GM19023 (cell line): ENCODE measurements at regions not wholly inside any gene's neighbourhood (a gene's known extent, or its start where the extent isn't known, plus 50 kb on each side); places are given as distances from the start of the nearest gene placed in this dataset.

ENCODE experiments used
- ATAC-seq: cut with Tn5 transposase; IDR thresholded peaks from one replicate; pipeline ENCODE4 v1.9.1; 2021; ENCODE audit warnings: mild to moderate bottlenecking, moderate library complexity; ENCODE audit not compliant: unreplicated experiment

DNA sequence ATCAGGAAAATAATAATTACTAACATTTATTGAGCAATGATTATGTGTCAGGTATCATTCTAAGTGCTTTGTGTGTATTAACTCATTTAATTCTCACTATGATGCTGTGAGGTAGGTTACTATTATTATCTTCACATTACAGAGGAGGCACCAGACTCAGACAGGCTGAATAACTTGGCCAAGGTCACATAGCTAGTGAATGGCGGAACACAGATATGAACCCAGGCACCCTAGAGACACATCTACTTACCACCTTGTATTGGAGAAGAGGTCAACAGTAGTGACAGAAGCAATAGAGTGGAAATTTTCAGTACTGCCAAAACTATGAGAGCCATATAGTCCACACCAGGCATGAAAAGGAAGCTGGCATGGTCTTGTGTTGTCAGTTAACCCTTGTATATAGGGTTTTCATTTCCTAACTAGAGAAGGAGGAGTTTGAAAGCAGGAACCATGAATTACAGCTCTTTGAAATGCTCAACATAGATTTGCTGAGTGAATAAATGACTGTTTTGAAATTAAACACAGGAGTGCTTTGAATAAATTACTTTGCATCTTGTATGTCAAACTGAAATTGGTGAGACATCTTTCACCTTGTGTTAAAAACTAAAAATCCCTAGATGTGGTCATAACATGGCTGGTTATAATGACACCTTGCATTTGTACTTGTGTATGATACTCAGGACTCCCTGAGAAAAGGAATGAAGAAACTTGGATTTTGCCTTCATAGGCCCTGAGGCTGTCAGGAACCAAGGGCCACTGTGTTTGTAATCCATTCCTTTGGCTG, 71.8 kb downstream of the RTL9 start:
- no peak for ATAC-seq

DNA sequence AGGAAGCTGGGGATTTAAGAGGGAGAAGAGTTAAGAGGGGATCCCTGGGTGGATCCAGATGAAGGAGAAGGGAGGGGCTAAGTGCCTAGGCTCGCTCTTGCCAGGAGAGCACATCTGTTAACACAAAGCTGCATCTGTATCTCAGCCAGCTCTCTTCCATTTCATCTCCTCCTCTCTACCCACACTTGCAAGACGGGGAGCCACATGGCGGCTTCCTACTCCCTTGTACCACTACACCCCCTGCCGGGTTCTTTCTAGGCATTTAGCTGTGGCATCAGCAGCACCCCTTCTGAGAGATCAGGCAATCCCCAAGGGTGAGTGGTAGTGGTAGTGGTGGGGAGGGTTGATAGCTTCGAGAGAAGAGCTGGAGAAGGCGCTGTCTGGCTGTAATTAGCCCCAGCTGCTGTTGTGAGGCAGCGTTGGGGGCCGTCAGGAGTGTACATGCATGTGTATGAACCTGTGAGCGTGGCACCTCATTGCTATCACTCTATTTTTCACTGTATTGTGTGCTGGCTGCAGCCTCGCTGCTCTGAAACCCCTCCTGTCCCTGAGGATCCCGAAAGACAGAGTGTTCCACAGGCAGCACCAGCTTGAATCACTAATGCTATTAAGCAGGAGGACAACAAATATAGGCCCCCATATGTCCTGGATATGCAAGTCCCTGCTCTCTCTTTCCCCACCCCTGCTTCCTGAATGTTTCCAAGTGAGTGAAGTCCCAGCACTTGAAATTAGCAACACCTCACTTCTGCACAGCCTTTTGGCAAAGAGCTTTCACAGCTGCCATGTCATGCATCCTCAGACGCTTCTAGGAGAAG, 73.7 kb downstream of the RTL9 start:
- ATAC-seq, result no peak

DNA sequence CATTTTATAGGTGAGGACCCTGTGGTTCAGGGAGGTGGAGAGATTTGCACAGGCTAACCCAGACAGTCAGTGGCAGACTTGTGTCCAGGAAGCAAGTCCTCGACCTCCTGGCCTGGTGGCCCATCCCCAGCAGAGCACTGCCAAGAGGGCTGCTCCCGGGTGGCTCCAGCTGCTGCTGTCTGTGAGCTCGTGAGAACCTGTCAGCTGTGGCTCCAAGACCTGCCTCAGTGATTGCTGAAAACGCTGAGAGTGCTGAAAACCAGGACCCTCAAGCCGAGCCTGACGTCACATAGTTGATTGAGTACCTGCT, 74.2 kb downstream of the RTL9 start:
- ATAC-seq, result no peak

DNA sequence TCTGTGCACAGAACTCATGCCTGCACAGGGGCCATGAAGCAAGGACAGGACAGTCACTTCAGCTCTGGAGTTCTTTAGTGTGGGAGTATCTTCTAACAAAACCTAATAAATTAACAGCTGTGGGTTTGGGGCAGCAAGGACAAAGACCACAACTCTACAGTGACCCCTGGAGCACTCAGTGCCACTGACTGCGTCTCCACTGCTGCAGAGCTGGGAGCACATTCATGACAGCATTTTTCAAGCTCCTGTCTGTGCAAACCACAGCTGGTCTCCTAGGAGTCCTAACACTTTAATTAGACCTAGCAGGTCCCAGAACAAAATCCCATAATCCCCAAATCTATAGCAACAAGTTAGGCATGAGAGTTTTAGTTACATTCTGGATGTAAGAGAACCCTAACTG, 76.5 kb downstream of the RTL9 start:
- ATAC-seq, result no peak

DNA sequence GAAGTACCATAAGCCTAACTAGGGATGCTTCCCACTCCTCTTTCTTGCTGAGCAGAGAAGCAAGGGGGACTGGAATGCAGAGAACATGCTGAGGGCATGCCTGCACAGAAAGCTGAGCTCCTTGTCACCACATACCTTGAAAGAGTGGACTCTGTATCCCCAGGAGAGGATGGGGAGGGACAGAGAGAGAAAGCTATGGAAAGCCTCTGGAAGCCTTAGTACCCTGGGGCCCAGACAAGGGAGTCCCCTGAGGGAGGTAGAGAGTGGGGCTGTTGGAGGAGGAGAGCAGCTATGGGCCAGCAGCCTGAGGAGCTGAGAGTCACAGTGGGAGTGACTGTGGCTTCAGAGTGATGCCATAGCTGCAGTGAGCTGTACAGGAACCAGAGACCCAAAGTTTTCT, 77.9 kb downstream of the RTL9 start:
- ATAC-seq, result no peak

DNA sequence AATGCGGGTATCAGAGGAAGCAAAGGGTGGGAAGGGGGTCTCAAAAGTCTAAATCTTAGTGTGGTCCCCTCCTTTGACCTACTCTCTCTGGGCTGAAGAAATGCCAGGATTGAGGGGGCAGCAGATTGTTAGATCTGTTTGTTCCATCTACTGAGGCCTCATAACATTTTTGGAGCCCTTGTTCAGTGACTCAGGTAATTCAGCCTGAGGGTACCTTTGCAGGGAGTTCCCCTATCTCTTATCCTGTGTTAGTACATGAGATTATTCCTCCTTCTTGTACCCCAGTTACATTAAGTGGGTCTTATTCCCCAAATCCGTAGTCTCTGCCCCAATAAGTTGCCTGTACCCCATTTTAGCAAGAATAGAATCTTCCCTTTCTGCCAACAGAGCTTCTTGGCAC, 79.0 kb downstream of the RTL9 start:
- ATAC-seq, result no peak

DNA sequence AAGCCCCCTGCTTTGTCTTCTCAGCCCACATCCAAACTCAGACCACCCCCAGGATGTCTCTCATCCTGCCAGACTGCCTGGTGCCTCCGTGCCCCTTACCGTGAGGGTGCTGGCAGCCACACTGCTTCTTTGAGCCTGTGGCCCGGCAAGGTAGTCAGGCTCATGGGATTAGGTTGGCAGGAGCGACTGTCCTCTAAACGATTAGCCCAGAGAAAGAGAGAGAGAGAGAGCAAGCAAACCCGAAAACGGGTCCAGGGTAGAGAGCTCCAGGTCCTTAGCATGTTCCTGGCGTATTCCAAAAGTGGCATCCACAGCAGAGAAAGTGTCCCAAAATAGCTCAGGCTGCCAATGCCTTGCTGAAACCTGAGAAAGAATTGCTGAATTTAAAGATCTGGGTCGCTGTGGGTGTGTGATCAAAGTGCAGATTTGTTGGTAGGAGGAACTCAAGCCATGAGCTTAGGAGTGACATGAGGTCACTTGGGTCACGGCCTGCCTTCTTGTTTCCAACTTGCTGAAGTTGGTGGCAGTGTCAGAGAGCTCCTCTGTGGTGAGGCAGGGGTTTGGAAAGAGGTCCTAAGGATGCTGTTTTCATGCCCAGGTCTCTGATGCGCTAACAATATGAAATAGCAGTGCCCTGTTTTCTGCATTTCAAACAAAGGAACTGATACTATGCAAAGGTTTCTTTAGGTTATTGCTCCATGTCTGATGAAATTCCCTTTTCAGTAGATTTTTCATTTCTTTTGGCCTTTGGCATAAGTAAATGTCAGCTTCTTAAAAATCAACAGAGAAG, 81.6 kb downstream of the RTL9 start:
- ATAC-seq, result no peak

DNA sequence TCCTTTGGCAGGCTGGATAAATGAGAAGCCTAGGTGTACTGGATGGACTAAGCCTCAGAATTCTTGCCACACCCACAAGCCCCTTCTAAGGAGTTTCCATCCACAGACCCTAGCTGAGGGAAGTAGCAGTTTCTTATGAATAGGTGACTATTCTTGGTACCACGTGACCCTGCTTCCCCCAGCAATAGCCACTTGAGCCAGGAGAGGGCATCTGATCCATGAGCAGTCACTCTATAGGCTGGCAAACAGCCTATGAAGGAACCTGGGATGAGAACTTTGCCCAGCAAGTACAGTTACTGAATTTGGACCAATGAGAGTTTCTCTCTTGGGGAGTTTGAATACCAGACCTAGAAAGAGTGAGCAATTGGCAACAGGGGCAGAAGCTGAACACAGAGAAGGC, 84.0 kb downstream of the RTL9 start:
- peak; percentile 67 for ATAC-seq

DNA sequence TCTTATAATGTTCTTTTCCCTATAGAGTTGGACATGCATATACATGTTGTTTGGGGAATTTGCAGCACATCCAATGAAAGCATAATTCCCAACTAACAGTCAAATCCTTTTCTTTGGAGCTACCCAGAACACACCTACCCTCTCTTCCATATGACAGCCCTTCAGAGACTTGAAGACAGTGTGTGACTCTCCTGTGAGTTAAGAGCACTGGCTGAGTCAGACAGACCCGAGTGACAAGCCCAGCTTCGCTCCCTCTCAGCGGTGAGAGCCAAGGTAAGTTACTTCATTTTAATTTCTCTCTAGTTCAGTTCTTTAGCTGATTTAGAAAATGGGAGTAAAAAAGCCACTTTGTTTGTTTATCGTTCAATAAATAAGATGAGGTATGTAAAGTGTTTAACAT, 86.3 kb downstream of the RTL9 start:
- no peak for ATAC-seq

DNA sequence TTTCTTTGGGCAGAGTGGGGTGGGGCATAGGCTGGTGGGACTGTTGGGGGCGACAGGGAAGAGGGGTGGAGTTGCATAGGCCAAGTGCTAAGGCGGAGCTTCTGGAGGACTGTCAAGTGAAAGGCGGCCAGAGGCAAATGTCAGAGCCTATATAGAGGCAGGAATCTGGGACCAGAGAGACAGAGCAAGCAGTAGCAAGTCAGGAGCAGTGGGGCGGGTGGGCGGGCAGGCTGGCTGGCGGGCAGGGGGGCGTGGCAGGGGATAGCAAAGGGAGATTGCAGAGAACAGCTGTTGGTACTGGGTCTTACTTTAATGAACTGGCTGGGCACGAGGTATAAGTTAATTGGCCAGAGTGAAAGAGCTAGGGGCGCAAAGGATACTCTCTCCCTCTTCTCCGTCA, 89.8 kb downstream of the RTL9 start:
- no peak for ATAC-seq

DNA sequence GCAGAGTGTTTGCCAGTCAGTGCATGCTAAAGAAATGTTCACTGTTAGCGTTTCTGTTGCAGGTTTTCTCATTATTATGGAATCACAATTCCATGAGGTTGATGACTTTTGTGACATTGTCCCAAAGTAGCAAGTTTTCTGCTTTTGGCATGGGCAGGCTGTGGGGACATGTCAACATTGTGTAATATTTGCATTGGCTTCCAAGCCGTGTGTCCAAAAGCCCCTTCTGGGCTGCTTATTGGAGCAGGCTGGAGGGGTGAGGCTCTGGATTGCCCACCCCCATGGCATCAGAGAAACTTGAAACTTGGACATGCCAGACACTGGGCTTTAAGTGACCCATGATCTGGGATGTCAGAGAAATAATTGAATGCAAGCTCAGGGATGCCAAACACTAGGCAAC, 90.7 kb downstream of the RTL9 start:
- ATAC-seq, result no peak

DNA sequence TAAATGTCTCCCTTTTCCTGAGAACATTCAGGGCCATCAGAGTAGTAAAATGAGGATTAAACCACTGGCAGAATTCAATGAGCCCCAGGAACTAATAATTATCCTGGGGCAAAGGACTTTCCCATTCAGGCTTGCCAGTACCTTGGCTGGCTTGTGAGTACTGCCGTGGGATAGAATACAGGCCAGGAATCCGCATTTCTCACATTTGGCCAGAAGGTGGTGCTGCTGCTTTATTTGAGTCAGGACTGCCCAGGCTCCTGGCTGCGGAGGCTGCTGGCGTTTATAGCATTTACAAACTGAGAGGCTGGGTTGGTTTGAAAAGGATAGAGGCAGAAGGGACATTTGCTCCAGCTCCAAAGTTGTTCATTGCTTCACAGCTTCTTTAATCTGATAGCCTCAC, 91.4 kb downstream of the RTL9 start:
- ATAC-seq, result peak; percentile 81

DNA sequence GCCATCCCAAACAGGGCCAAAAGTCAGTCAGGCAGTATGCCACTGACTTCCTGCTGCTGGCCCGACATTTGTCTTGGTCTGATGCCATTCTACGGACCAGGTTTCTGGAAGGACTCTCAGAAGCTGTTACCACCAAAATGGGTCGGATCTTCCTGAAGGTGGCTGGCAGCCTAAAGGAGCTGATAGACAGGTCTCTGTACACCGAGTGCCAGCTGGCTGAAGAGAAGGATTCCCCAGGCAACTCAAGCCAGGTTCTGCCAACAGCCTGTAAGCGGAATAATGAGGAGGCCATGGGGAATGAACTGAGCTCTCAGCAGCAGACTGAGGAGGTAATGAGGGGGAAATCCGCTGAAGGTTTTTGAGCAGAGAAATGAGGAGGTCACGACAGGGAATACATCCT, 95.7 kb downstream of the RTL9 start:
- no peak for ATAC-seq

DNA sequence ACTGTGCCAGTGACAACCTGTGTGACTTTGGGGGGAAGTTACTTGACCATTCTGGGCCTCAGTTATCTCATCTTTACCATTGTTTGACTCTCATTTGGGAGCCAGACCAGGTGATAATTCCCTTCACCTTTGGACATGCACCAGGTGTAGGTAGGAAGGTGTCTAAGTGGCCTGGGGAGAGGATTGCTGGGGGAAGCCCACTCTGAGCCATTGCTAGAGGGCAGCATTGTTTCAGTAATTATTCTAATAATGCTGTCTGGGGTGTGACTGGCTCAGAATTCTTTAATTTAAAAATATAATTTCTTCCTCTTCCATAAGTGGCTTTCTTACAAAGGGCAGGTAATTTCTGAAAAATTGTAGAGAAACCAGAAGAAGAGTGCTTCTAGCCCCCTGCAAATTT, 104.3 kb downstream of the RTL9 start:
- ATAC-seq, result no peak

DNA sequence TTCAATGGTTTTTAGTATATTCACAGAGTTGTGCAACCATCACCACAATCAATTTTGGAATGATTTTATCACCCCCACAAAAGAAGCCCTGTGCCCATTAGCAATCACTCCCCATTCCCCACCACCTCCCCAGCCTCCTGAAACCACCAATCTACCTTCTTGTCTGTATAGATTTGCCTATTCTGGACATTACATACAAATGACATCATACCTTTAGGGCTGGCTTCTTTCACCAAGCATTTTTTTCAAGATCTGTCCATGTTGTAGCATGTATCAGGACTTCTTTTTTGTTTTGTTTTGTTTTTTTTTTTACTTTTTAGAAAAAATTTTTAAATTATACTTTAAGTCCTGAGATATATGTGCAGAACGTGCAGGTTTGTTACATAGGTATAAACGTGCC, 108.1 kb downstream of the RTL9 start:
- ATAC-seq, result no peak

DNA sequence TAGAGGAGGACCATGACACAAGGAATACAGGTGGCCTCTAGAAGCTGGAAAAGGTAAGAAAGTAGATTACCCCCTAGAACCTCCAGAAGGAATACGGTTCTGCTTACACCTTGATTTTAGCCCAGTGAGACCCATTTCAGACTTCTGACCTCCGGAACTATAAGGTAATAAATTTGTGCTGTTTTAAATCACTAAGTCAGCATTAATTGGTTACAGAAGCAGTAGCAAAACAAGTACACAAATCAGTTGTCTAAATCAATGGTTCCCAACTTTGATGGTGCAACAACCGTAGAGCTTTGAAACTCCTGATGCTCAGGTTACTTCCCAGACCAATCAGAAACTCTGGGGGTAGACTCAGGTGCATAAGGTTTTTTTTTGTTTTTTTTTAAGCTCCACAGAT, 113.6 kb downstream of the RTL9 start:
- ATAC-seq, result no peak

DNA sequence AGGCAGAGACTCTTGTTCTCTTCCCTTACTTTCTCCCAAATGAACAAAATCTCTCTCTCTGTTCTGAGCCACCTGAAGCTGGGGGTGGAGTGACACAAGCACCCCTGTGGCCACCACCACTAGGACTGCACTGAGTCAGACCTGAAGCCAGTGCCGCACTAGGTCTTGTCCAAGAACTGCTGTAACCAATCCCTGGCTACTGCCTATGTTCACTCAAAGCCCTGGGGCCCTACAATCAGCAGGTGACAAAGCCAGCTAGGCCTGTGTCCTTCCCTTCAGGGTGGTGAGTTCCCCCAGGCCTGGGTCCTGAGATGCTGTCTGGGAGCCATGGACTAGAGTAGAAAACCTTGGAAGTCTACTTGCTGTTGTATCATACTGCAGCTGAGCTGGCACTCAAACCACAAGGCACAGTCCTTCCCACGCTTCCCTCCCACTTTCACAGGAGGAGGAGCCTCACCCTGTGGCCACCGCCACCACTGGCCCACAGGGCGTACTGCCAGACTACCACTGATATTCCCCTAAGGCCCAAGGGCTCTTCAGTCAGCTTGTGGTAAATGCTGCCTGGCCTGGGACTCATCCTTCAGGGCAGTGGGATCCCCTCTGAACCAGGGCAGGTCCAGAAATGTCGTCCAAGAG, 119.1 kb downstream of the RTL9 start:
- ATAC-seq, result no peak

DNA sequence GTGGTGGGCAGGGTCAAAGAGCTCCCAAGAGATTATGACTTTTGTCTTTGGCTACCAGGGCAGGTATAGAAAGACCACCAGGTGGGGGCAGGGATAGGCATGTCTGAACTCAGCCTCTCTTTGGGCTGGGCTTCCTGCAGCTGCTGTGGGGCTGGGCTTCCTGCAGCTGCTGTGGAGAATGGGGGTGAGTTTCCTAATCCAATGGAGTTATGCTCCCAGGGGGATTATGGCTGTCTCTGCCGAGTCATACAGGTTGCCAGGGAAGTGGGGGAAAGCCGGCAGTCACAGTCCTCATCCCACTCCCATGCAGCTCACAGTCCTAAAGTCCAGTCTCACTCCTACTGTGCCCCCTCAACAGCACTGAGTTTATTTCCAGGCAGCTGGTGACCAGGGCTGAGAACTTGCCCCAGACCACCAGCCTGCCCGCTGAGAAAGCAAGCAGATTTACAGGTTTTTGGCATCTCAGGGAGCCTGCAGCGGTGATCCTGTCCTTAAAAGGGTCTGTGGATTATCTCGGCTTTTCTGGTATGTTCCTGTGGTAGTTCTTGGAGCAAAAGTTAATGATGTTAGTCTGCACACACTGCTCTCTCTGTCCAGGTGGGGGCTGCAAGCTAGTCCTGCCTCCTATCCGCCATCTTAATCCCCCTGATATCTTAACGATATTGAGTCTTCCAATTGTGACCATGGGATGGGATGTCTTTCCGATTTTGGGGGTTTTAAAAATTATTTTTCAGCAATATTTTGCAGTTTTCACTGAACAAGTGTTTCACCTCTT, 133.4 kb downstream of the RTL9 start:
- no peak for ATAC-seq

DNA sequence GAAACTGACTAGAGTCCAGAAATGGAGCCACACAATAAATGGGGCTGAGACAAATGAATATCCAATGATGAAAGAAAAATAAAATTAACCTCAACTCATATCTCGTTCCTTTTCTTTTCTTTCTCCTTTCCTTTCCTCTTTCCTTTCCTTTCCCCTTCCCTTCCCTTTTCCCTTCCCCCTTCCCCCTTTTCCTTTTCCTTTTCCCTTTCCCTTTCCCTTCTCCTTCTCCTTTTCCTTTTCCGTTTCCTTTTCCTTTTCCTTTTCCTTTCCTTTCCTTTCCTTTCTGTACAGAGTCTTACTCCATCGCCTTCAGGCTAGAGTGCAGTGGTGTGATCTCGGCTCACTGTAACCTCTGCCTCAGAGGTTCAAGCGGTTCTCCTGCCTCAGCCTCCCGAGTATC, 146.3 kb downstream of the RTL9 start:
- no peak for ATAC-seq

DNA sequence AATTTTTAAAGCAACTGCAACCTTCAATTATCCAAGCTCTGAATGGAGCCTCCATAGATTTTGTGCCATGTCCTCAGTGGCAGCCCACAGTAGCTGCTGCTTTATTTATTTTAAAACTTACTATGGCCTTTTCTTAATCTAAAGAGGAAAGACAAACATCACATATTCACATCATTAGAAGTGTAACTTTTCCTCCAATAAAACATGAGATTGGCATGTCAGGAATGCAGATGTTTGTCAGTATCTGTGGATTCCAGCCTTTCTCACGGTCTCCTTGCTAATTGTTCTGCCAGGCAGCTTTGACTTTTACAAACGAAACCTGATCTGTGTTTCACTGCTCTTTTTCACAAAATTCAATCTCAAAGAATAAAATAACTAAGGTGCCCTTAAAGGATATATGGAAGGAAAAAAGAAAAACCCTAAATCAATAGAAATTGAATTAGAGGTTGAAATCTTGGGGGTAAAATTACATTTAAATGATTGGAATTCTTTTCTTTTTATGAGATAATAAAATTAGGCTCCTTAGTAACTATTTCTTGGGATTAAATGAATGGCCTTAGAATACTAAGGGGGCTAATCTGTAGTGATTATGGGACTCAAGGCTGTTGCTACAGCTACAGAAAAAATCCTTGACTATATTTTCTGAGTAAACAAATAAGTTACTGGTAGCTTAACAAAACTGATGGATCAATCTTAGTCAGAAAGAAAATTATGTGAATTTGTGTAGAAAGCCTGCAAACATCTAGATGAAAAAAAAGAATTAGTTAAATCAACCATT, 151.3 kb downstream of the RTL9 start:
- ATAC-seq, result no peak
